Neuronal stem cell (in vitro differentiated cells): ENCODE measurements at regions not wholly inside any gene's neighbourhood (a gene's known extent, or its start where the extent isn't known, plus 50 kb on each side); places are given as distances from the start of the nearest gene placed in this dataset.
"Not testable (repeated sequence)": the region's sequence is repeated elsewhere in the genome, so short reads cannot be mapped to it uniquely, and the experiment has no call there.

Experiments used
- DNase-seq: peaks from one replicate; pipeline ENCODE4 v3.0.0-alpha.2; 2013; ENCODE audit warnings: low spot score
- H2AFZ ChIP-seq: one replicate; pipeline ENCODE4 v1.6.1; 2013; ENCODE audit warnings: mild to moderate bottlenecking, low read length, inconsistent platforms
- H2AK5ac ChIP-seq: 2 replicates; pipeline ENCODE4 v1.6.1; 2013; ENCODE audit warnings: low read depth, mild to moderate bottlenecking, inconsistent platforms, low read length, moderate library complexity, mixed read lengths
- H2BK120ac ChIP-seq: 2 replicates; pipeline ENCODE4 v1.6.1; 2013; ENCODE audit warnings: low read depth, mild to moderate bottlenecking, inconsistent platforms, low read length, moderate library complexity, mixed read lengths
- H2BK12ac ChIP-seq: one replicate; pipeline ENCODE4 v1.6.1; 2013; ENCODE audit warnings: low read length, inconsistent platforms
- H2BK15ac ChIP-seq: 2 replicates; pipeline ENCODE4 v1.6.1; 2013; ENCODE audit warnings: mild to moderate bottlenecking, low read length, inconsistent platforms, mixed read lengths
- H2BK5ac ChIP-seq: one replicate; pipeline ENCODE4 v1.6.1; 2013; ENCODE audit warnings: inconsistent platforms, mild to moderate bottlenecking, low read length, moderate library complexity
- H3K14ac ChIP-seq: one replicate; pipeline ENCODE4 v1.6.1; 2013; ENCODE audit warnings: low read length, inconsistent platforms
- H3K18ac ChIP-seq: 2 replicates; pipeline ENCODE4 v1.6.1; 2013; ENCODE audit warnings: low read length, inconsistent platforms
- H3K23ac ChIP-seq: 2 replicates; pipeline ENCODE4 v1.6.1; 2013; ENCODE audit warnings: low read depth, mild to moderate bottlenecking, mixed read lengths, low read length, inconsistent platforms; ENCODE audit not compliant: poor library complexity
- H3K27ac ChIP-seq: replicated peaks from 3 replicates; pipeline ENCODE4 v1.5.1; 2013; ENCODE audit warnings: low read length, inconsistent platforms
- H3K27me3 ChIP-seq, 3 experiments: 2 replicates each; pipeline ENCODE4 v1.6.1; 2013; ENCODE audit warnings: low read length in 3 of 3, mild to moderate bottlenecking in 2 of 3, inconsistent platforms in 1 of 3, low read depth in 1 of 3, mixed read lengths in 1 of 3, moderate library complexity in 1 of 3; ENCODE audit not compliant: control insufficient read depth in 3 of 3, insufficient read depth in 3 of 3
- H3K36me3 ChIP-seq, 2 donors: replicated peaks in 1 of 2; 2 replicates each; pipeline ENCODE4 v1.6.1; 2013; ENCODE audit warnings: low read length in 2 of 2; ENCODE audit not compliant: control insufficient read depth in 2 of 2, insufficient read depth in 2 of 2
- H3K4ac ChIP-seq: 2 replicates; pipeline ENCODE4 v1.6.1; 2013; ENCODE audit warnings: inconsistent platforms, mild to moderate bottlenecking, low read length, moderate library complexity
- H3K4me1 ChIP-seq, 2 donors: 1 replicate in 1 of 2; 2 replicates in 1 of 2; pipeline ENCODE4 v1.6.1; 2013; ENCODE audit warnings: low read length in 2 of 2, low read depth in 1 of 2; ENCODE audit not compliant: control insufficient read depth in 2 of 2, insufficient read depth in 1 of 2
- H3K4me2 ChIP-seq: one replicate; pipeline ENCODE4 v1.6.1; 2013; ENCODE audit warnings: mild to moderate bottlenecking, low read length, inconsistent platforms; ENCODE audit not compliant: insufficient read depth, poor library complexity, severe bottlenecking
- H3K4me3 ChIP-seq, 2 donors: 2 replicates each; pipeline ENCODE4 v1.5.1; 2013; ENCODE audit warnings: low read length in 2 of 2, mild to moderate bottlenecking in 2 of 2, inconsistent platforms in 1 of 2, moderate library complexity in 1 of 2
- H3K79me1 ChIP-seq: one replicate; pipeline ENCODE4 v1.6.1; 2013; ENCODE audit warnings: low read depth, mild to moderate bottlenecking, inconsistent platforms, low read length, moderate library complexity
- H3K9ac ChIP-seq: one replicate; pipeline ENCODE4 v1.6.1; 2013; ENCODE audit warnings: mild to moderate bottlenecking, low read depth, low read length, inconsistent platforms; ENCODE audit not compliant: poor library complexity
- H3K9me3 ChIP-seq, 2 donors: replicated peaks in 1 of 2; 2 replicates each; pipeline versions ENCODE3 to v1.6.1; 2013; ENCODE audit warnings: low read length in 2 of 2, mild to moderate bottlenecking in 2 of 2, inconsistent platforms in 1 of 2, low read depth in 1 of 2, mixed read lengths in 1 of 2, moderate library complexity in 1 of 2; ENCODE audit not compliant: control insufficient read depth in 2 of 2, insufficient read depth in 1 of 2
- H4K8ac ChIP-seq: one replicate; pipeline ENCODE4 v1.6.1; 2013; ENCODE audit warnings: low read depth, mild to moderate bottlenecking, inconsistent platforms, low read length, moderate library complexity
- H4K91ac ChIP-seq: one replicate; pipeline ENCODE4 v1.6.1; 2013; ENCODE audit warnings: low read length, low read depth, mild to moderate bottlenecking, inconsistent platforms; ENCODE audit not compliant: poor library complexity
- WGBS, 2 donors: extraction: QIAGEN DNeasy Blood & Tissue Kit; methylation state at CpG; one replicate each; pipeline ENCODE4 v1.1.7; 2013; ENCODE audit warnings: missing lambda C conversion rate in 2 of 2, mixed read lengths in 1 of 2; ENCODE audit not compliant: insufficient read length in 2 of 2, insufficient replicate concordance in 1 of 2; ENCODE audit errors: extremely low coverage in 2 of 2; 5-methylcytosine and 5-hydroxymethylcytosine counted together

DNA sequence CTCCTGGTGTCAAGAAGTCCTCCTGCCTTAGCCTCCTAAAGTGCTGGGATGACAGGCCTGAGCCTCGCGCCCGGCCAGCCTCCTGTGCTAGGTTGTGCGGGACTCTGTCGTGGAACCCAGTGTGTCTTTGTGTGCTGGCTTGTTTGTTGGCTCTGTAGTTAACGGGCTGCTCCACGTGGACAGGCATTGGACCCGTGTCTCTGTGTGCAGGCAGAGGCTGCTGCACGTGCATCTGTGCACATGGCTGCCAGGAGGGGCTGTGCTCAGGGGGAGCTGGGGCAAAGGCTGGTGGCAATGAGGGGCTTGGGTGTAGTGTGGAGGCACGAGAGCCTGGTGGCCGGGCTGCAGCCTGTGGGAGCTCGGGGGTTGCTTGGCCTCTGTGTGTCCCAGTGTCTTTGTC lies 121.3 kb upstream of the ALDH3B2 start:
- Histone ChIP-seq H3K36me3 (no peaks in the 10 kb centered on the region), H3K27me3 (no peaks in the 10 kb centered on the region), H3K4me2 (no peak overlapping the region), H2BK120ac (no peak overlapping the region), H3K9me3 (no peaks in the 10 kb centered on the region), H3K79me1 (no peaks in the 10 kb centered on the region), H3K27ac (no peak overlapping the region), H2AK5ac (no peak overlapping the region), H3K18ac (no peak overlapping the region), H2BK15ac (no peak overlapping the region), H3K9ac (no peak overlapping the region), H3K4me1 (peaks cover 0 to 2% of the 10 kb centered on the region in 2 donors), H3K4me3 (no peak overlapping the region), H2AFZ (no peak overlapping the region), H4K91ac (no peak overlapping the region), H3K23ac (no peak overlapping the region), H2BK5ac (no peak overlapping the region), H4K8ac (no peak overlapping the region), H3K14ac (no peak overlapping the region), H2BK12ac (no peak overlapping the region), H3K4ac (no peak overlapping the region)
- WGBS, 2 donors: no CpG with 5 or more reads among the region's 12 CpGs
- no peak for DNase-seq

- H2AFZ ChIP-seq, H3K4me1 ChIP-seq, H2BK12ac ChIP-seq, H3K36me3 ChIP-seq, H3K4ac ChIP-seq, DNase-seq, H3K18ac ChIP-seq, H3K14ac ChIP-seq, H3K4me3 ChIP-seq, H3K23ac ChIP-seq, H3K79me1 ChIP-seq, H2BK120ac ChIP-seq, H2AK5ac ChIP-seq, H3K4me2 ChIP-seq, H3K27ac ChIP-seq, H3K9me3 ChIP-seq, H4K8ac ChIP-seq, H3K27me3 ChIP-seq, H2BK5ac ChIP-seq, H3K9ac ChIP-seq, H4K91ac ChIP-seq, H2BK15ac ChIP-seq: not testable (repeated sequence)
- no CpG with 5 or more reads among the region's 8 CpGs for WGBS, 2 donors
These were observed 119.3 kb upstream of the ALDH3B2 start for GRCh38 chr11:67793750-67794149.

DNA sequence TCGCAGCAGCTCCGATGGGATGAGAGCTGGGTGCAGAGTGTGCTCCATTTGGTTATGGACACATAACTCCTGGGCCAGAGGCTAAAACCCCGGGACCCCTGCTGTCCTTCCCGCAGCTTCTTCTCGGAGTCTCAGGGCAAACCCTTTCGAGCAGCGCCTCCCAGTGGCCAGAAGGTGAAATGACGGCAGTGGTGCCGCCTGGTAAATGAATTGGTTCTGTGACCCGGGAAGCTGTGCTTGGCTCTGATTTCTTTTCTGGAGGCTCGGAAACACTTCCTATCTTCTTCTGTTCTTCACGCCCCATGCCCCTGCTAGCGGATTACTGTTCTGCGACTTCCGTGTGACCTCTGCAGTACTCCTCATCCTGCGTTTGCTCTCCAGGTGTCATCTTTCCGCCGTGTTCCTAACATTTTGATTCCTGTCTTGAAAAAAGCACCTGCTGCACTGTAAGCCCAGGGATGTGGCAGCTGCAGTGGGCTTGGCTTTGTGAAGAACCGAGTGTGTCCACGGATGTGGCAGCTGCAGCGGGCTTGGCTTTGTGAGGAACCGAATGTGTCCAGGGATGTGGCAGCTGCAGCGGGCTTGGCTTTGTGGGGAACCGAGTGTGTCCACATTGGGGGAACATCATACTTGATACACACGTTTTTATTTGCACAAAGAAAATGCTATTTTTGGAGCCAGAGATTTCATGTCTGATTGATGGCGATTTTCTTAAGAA lies 118.0 kb upstream of the ALDH3B2 start:
- H3K4me3 ChIP-seq: not testable (repeated sequence)

GRCh38 chr11:67791598-67792170 lies 117.3 kb upstream of the ALDH3B2 start:
- H2BK120ac ChIP-seq, H2BK5ac ChIP-seq, H2AK5ac ChIP-seq, H3K36me3 ChIP-seq, H3K4ac ChIP-seq, H2AFZ ChIP-seq, H3K27ac ChIP-seq, H3K27me3 ChIP-seq, DNase-seq, H2BK15ac ChIP-seq, H3K79me1 ChIP-seq, H3K9ac ChIP-seq, H4K8ac ChIP-seq, H3K14ac ChIP-seq, H3K9me3 ChIP-seq, H2BK12ac ChIP-seq, H3K4me1 ChIP-seq, H3K18ac ChIP-seq, H3K23ac ChIP-seq, H4K91ac ChIP-seq, H3K4me3 ChIP-seq, H3K4me2 ChIP-seq: not testable (repeated sequence)
- WGBS, 2 donors: no CpG with 5 or more reads among the region's 11 CpGs

More for the DNA sequence above, 118.0 kb upstream of the ALDH3B2 start:
- H3K9ac ChIP-seq, H3K4ac ChIP-seq, H4K8ac ChIP-seq, H3K9me3 ChIP-seq, H2BK12ac ChIP-seq, H2BK15ac ChIP-seq, H2BK120ac ChIP-seq, H3K4me1 ChIP-seq, H2AK5ac ChIP-seq, H2BK5ac ChIP-seq, DNase-seq, H3K27me3 ChIP-seq, H3K27ac ChIP-seq, H3K79me1 ChIP-seq, H3K36me3 ChIP-seq, H3K14ac ChIP-seq, H2AFZ ChIP-seq, H3K18ac ChIP-seq, H3K23ac ChIP-seq, H4K91ac ChIP-seq, H3K4me2 ChIP-seq: not testable (repeated sequence)
- no CpG with 5 or more reads among the region's 26 CpGs for WGBS, 2 donors
